Right lobe of liver (tissue), 4 donors: ENCODE measurements at regions not wholly inside any gene's neighbourhood (a gene's known extent, or its start where the extent isn't known, plus 50 kb on each side); places are given as distances from the start of the nearest gene placed in this dataset.

Source experiments
- CTCF ChIP-seq, 4 donors: fragments of 200-600 bp in 3 of 4; fragments of 450-650 bp in 1 of 4; IDR thresholded peaks; one replicate each; pipeline versions ENCODE4 v1.5.1 to v1.8.0; 2016 to 2022; ENCODE audit warnings: antibody characterized with exemption in 4 of 4, mild to moderate bottlenecking in 2 of 4
- POLR2A ChIP-seq: fragments of 450-650 bp; IDR thresholded peaks from one replicate; pipeline ENCODE4 v1.6.1; 2017; ENCODE audit warnings: antibody characterized with exemption, mild to moderate bottlenecking
- donor health status: DM: no; HTN: no; CAD: no.
- donor health status: DM: no; HTN: no; CAD: no.
- donor health status: DM: no; HTN: yes; CAD: no.

GRCh38 chr5:81802020-81802419, 51.1 kb upstream of the SSBP2 start:
- no peak for TF ChIP-seq CTCF (IDR thresholded peaks at IDR 0.05)
- TF ChIP-seq POLR2A, result no peak
